ENCODE measurements at regions not wholly inside any gene's neighbourhood (a gene's known extent, or its start where the extent isn't known, plus 50 kb on each side); places are given as distances from the start of the nearest gene placed in this dataset.

DNA sequence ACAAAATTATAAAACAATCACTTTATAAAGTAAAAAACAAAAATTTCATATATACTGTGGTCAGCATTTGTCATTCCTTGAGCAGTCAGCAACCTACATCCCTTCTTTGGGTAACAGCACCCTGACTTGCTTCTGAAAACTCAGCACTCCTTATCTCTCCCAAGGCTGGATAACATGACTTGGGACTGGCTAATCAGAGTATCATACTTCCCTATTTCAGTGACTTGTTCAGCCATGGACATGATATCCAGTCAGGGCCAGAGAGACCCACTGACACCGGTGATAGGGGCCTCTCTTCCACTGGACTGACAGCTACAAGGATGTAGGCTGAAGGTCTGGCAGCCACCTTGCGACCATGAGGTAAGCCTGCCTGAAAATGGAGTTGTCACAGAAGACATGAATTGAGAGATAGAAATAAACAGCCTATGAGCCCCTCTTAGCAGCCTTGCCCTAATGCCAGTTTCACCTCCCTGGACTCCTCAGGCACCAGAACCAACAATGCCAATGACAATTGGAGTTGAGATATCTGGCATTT lies 84.4 kb upstream of the NEBL start:
- TF ChIP-seq CTCF (IDR thresholded peaks at IDR 0.05; ENCODE audit: poor library complexity, severe bottlenecking) (no peak), POLR2AphosphoS5 (IDR thresholded peaks at IDR 0.05) (no peak), SMC3 (conservative IDR thresholded peaks at IDR 0.05; ENCODE audit: poor library complexity) (no peak), EZH2 (IDR thresholded peaks at IDR 0.05; ENCODE audit: borderline replicate concordance, insufficient read depth, low read length, poor library complexity, severe bottlenecking) (no peak), RAD21 (conservative IDR thresholded peaks at IDR 0.05) (no peak), EP300 (conservative IDR thresholded peaks at IDR 0.05; ENCODE audit: poor library complexity, severe bottlenecking) (no peak), TAF1 (IDR thresholded peaks at IDR 0.05; ENCODE audit: low read depth) (no peak), MXI1 (conservative IDR thresholded peaks at IDR 0.05; ENCODE audit: poor library complexity, severe bottlenecking) (no peak)
- TF ChIP-seq, protein P1, sequence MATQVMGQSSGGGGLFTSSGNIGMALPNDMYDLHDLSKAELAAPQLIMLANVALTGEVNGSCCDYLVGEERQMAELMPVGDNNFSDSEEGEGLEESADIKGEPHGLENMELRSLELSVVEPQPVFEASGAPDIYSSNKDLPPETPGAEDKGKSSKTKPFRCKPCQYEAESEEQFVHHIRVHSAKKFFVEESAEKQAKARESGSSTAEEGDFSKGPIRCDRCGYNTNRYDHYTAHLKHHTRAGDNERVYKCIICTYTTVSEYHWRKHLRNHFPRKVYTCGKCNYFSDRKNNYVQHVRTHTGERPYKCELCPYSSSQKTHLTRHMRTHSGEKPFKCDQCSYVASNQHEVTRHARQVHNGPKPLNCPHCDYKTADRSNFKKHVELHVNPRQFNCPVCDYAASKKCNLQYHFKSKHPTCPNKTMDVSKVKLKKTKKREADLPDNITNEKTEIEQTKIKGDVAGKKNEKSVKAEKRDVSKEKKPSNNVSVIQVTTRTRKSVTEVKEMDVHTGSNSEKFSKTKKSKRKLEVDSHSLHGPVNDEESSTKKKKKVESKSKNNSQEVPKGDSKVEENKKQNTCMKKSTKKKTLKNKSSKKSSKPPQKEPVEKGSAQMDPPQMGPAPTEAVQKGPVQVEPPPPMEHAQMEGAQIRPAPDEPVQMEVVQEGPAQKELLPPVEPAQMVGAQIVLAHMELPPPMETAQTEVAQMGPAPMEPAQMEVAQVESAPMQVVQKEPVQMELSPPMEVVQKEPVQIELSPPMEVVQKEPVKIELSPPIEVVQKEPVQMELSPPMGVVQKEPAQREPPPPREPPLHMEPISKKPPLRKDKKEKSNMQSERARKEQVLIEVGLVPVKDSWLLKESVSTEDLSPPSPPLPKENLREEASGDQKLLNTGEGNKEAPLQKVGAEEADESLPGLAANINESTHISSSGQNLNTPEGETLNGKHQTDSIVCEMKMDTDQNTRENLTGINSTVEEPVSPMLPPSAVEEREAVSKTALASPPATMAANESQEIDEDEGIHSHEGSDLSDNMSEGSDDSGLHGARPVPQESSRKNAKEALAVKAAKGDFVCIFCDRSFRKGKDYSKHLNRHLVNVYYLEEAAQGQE (IDR thresholded peaks at IDR 0.05; ENCODE audit: borderline replicate concordance), result no peak
